G401.6 (cell line): ENCODE measurements at regions not wholly inside any gene's neighbourhood (a gene's known extent, or its start where the extent isn't known, plus 50 kb on each side); places are given as distances from the start of the nearest gene placed in this dataset.

ENCODE experiments used
- FAIRE-seq: peaks from 2 replicates; lab custom pipeline; 2012; peaks lifted over from hg19 to GRCh38; lab: Jason Lieb, UNC

DNA sequence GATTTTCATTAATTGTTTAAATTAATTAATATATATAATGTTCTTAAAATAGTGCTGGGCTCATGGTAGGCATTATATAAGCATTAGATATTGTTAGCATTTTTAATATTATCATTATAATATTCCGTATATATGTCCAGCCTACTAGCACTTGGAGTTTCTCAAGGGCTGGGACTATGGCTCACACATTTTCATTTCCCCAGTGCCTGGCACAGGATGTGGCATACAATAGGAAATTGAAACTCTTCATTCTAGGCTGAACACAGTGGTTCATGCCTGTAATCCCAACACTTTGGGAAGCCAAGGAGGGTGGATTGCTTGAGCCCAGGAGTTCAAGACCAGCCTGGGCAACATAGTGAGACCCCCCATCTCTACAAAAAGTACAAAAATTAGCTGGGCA is 170.4 kb downstream of the RSL24D1 start:
- FAIRE-seq, result no peak

- no peak for FAIRE-seq
Observed at GRCh38 chr15:55017635-55018034, 179.1 kb downstream of the RSL24D1 start.

- FAIRE-seq, result no peak
Observed at GRCh38 chr15:55016225-55016624, 180.5 kb downstream of the RSL24D1 start.

GRCh38 chr15:55015093-55015445 is 181.7 kb downstream of the RSL24D1 start:
- FAIRE-seq, result no peak

DNA sequence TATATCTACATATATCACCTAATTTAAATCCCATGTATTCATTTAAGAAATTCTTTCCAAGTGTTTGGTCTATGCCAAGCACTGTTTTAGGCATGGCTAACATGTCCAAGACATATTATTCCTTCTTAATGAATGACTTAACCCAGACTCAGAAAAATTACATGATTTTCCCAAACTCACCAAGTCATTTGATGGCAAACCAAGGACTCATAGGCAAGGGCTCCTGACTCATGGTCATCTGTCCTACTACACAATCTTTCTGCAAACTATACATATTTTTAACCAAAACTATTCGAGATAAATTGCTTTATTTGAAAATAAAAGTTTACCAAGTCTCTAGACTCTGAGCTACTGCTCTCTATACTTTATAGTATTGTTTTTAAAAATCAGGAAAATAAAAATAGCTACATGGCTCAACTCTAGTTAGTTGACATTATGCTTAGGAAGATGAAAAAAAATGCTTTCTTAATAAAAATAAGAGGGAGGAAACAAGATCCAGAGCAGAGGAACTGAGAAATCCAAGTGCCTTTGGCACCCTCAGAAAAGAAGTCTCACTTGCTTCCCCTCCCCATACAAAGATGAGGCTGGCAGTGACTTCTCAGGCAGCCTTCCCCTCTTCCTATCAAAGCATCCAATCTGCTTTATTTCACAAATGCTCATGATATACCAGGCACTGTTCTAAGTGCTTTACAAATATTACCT is 182.2 kb downstream of the RSL24D1 start:
- no peak for FAIRE-seq

DNA sequence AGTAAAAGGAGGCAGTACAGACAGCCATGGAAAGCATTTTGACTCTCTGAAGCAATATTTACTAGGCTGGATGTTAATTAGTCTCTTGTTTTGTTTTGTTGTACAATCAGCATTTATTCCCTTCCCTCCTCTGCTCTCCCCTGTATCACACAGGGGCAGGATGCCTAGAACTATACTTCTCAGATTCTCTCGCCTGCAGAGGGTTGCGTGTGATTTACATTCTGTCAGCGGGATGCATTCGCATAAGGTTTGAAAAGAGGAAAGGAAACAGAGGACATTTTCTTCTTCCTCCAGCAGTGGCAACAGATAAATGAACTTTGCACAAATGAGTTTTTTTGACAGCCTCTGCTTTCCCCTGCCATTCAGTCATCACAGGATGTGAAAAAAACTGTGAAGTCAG is 188.3 kb downstream of the RSL24D1 start:
- no peak for FAIRE-seq

GRCh38 chr15:55007561-55007960 is 189.2 kb downstream of the RSL24D1 start:
- no peak for FAIRE-seq

DNA sequence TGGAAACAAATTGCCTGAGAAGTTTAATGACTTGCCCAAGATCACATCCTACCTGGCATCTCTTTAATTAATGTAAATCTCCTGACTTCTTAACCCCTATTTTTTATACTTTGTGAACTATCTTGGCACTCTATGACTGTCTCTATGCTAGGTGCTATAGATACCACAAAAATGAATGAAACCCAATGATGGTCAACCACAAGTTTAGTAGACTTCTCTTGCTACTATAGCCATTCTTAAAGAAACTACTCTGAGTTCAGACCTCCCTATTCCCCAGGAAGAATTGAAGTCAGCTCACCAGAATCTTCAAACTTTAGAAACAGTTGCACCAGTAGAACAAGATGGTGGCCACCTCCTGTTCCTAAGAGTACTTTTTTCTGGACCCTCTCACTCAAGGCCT is 191.1 kb downstream of the RSL24D1 start:
- FAIRE-seq, result no peak

DNA sequence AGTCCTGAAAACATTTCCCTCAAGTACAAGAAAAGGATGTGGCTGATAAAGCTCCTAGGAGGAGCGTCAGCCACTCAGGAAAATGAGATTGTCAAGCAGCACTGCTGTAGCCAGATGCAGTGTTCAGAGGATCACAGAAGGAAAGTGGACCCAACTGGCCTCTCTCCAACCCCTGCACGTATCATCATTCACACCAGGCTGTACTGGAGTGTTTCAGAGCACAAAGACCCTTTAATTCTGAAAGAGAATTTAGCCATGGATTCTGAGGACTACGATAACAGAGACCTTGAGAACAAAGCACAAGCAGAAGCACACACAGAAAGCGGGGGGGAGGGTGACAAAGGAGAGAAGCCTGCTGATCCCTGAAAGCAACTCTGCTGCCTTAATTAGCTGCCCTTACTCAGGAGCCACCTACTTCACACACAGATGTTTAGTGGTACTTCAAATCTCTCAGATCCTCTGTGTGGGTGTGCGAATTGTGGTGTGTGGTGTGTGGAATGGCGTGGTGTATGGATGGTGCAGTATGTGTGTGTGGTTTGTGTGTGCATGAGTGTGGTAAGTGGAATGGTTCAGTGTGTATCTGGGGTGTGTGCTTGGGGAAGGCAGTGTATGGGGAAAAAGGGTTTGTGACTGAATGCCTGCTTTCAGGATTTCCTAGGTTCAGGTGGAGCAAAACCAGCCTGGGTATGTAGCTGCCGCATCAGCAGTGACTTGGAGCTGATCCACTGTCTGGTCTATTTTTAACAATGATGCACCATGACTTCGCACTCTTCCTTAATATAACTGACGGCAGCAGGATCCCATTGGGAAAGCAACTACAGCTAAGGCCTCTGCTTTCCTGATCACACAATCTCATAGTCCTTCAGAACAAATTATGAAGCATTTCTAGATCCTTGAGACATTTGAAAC is 192.5 kb downstream of the RSL24D1 start:
- FAIRE-seq, result no peak

DNA sequence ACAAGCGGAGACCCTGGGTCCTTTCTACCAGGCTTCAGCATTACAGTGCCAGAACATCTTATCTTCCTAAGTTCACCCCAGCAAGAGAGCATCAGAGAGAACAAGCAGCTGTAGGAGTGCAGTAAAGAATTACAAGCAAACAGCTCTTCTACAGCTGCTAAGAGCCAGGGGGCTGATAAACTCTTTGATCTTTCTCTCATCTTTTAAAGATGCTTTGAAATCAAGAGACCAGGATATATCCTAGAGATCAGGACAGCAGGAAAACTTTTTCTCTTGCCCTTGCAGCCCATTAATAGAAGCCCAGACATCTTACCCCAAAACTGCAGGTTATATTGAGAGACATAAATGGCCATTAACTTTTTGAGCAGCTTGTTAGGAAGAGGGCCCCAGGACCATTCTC is 198.1 kb downstream of the RSL24D1 start:
- FAIRE-seq, result no peak

DNA sequence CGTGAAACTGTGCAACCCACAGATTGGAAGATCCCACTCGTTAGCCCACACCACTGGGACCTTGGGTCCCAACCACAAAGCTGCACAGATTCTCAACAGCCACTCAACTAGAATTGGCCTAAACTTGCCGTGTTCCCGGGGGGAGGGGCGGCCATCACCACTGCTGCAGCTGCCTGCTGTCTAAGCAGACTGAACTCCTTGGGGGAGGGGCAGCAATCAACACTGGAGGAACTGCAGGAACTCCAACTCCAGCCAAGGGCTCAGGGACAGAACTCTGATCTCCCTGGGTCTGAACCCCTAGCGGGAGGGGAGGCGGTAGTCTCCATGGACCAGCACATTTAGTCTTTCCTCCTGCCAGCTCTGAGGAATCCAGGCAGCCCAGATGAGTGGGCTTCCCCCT is 205.9 kb downstream of the RSL24D1 start:
- FAIRE-seq, result no peak

GRCh38 chr15:54987881-54988280 is 208.9 kb downstream of the RSL24D1 start:
- FAIRE-seq, result no peak

DNA sequence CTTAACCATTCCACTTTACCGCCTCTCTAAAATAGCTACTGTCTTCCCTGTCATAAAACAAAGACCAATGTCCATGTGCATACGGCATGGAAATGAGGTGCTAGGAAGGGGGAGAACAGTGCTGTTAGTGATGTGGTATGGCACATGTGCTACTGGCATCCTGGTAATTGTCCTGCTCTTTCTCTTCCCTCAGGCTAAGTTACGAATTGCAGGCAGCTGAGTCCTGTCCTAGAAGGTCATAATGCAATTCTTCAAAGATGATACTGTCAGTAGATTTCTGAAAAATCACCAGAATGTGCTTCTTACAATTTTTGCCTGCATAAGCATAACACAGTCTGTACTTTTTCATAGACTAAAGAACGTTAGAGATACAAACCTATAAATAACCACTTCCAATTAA is 216.8 kb downstream of the RSL24D1 start:
- FAIRE-seq, result no peak

DNA sequence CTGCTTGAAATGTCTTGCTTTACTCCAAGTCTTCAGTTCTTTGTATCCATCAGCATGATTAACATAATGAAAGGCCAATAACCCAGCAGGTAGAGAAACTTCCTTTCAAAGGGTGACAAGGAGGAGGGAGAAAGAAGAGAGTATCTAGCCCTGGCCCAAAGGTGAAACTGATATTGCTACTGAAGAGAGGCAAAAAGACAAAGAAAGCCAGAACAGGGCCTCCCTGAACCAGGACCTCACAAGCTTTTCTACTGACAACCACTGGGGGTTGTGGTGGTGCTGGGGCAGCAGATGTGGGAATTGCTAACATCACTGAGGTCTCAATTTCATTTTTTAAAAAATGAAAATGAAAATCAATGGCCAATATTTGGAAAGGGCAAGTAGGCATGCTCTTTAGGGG is 234.1 kb downstream of the RSL24D1 start:
- no peak for FAIRE-seq

GRCh38 chr15:54960266-54960665 is 236.5 kb downstream of the RSL24D1 start:
- FAIRE-seq, result no peak

GRCh38 chr15:54941417-54941816 is 255.3 kb downstream of the RSL24D1 start:
- no peak for FAIRE-seq

DNA sequence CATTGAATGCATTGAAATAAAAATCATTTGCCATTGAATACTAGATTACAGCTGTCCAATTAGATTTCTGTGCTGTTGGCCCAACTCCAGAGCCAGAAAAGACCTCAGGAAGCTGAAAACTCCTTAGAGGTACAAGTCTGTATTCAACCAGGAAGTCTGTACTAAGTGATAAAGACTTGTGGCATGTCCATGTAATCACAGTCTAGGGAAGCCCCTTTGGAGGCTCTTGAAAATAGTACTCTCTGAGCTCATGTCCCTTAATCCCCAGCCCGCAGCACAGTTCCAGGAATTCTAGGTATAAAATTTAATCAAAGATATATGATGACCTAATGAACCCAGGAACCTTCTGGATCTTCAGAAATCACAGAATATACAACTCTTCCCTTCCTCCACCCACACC is 279.4 kb downstream of the RSL24D1 start:
- no peak for FAIRE-seq

DNA sequence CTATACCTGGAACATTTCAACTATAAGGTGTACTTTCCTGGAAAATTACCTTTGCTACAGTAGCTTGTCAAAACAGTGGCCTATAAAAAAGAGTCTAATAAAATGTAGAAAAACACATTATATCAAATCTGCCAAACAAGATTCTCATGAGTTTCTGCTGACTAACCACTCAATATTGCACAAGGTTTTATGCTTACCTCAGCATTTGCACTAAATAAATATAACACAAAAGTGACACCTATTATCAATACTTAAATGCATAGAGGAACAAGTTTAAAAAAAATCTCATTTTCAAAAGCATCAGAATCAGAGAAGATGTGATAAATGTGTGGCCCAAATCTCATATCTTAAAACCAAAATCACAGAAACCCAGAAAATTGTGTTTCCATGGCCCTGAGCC is 281.4 kb downstream of the RSL24D1 start:
- FAIRE-seq, result no peak

- no peak for FAIRE-seq
Observed at GRCh38 chr15:54884312-54884711, 312.4 kb downstream of the RSL24D1 start.

- no peak for FAIRE-seq
Observed at GRCh38 chr15:54859982-54860381, 336.8 kb downstream of the RSL24D1 start.

DNA sequence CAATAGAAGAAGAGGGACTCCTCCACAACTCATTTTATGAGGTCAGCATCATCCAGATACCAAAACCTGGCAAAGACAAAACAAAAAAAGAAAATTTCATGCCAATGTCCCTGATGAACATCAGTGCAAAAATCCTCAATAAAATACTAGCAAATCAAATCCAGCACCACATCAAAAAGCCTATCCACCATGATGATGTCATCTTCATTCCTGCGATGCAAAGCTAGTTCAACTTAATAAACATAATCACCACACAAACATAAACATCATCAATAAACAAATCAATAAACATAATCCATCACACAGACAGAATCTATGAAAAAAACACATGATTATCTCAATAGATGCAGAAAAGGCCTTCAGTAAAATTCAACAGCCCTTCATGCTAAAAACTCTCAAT is 342.1 kb downstream of the RSL24D1 start:
- no peak for FAIRE-seq

- FAIRE-seq, result no peak
Observed at GRCh38 chr15:54850101-54850500, 346.6 kb downstream of the RSL24D1 start.

GRCh38 chr15:54843006-54843405 is 353.7 kb downstream of the RSL24D1 start:
- FAIRE-seq, result no peak
